GM18517 (cell line): ENCODE measurements at regions not wholly inside any gene's neighbourhood (a gene's known extent, or its start where the extent isn't known, plus 50 kb on each side); places are given as distances from the start of the nearest gene placed in this dataset.

ENCODE experiments used
- ATAC-seq: cut with Tn5 transposase; IDR thresholded peaks from one replicate; pipeline ENCODE4 v1.9.1; 2021; ENCODE audit warnings: mild to moderate bottlenecking, moderate library complexity; ENCODE audit not compliant: unreplicated experiment

GRCh38 chr7:98679741-98680140 lies 62.7 kb downstream of the NPTX2 start:
- no peak for ATAC-seq

GRCh38 chr7:98681511-98681910 lies 64.4 kb downstream of the NPTX2 start:
- ATAC-seq: no peak

- no peak for ATAC-seq
Observed at GRCh38 chr7:98681951-98682350, 64.9 kb downstream of the NPTX2 start.

- ATAC-seq: no peak
Observed at GRCh38 chr7:98683514-98683913, 66.4 kb downstream of the NPTX2 start.

- no peak for ATAC-seq
Observed at GRCh38 chr7:98685541-98685940, 68.5 kb downstream of the NPTX2 start.

GRCh38 chr7:98686466-98687080 lies 69.5 kb downstream of the NPTX2 start:
- no peak for ATAC-seq

GRCh38 chr7:98687111-98687751 lies 70.1 kb downstream of the NPTX2 start:
- no peak for ATAC-seq

- no peak for ATAC-seq
Observed at GRCh38 chr7:98691619-98692018, 74.5 kb downstream of the NPTX2 start.

GRCh38 chr7:98697083-98697482 lies 80.0 kb downstream of the NPTX2 start:
- ATAC-seq: no peak

GRCh38 chr7:98697485-98698240 lies 80.6 kb downstream of the NPTX2 start:
- no peak for ATAC-seq

- ATAC-seq: no peak
Observed at GRCh38 chr7:98698976-98699375, 81.9 kb downstream of the NPTX2 start.

- no peak for ATAC-seq
Observed at GRCh38 chr7:98700533-98700932, 83.4 kb downstream of the NPTX2 start.

GRCh38 chr7:98701372-98701771 lies 84.3 kb downstream of the NPTX2 start:
- no peak for ATAC-seq

- ATAC-seq: no peak
Observed at GRCh38 chr7:98702021-98702420, 84.9 kb downstream of the NPTX2 start.

GRCh38 chr7:98703916-98704315 lies 86.8 kb downstream of the NPTX2 start:
- ATAC-seq: no peak

- no peak for ATAC-seq
Observed at GRCh38 chr7:98705626-98706025, 88.5 kb downstream of the NPTX2 start.

GRCh38 chr7:98707076-98707475 lies 90.0 kb downstream of the NPTX2 start:
- no peak for ATAC-seq

GRCh38 chr7:98711945-98712344 lies 94.9 kb downstream of the NPTX2 start:
- ATAC-seq: no peak

GRCh38 chr7:98713165-98713810 lies 96.2 kb downstream of the NPTX2 start:
- ATAC-seq: no peak

- ATAC-seq: no peak
Observed at GRCh38 chr7:98719396-98719795, 102.3 kb downstream of the NPTX2 start.

- no peak for ATAC-seq
Observed at GRCh38 chr7:98722402-98722801, 105.3 kb downstream of the NPTX2 start.

GRCh38 chr7:98724591-98724990 lies 107.5 kb downstream of the NPTX2 start:
- no peak for ATAC-seq
